ENCODE measurements at regions not wholly inside any gene's neighbourhood (a gene's known extent, or its start where the extent isn't known, plus 50 kb on each side); places are given as distances from the start of the nearest gene placed in this dataset.

DNA sequence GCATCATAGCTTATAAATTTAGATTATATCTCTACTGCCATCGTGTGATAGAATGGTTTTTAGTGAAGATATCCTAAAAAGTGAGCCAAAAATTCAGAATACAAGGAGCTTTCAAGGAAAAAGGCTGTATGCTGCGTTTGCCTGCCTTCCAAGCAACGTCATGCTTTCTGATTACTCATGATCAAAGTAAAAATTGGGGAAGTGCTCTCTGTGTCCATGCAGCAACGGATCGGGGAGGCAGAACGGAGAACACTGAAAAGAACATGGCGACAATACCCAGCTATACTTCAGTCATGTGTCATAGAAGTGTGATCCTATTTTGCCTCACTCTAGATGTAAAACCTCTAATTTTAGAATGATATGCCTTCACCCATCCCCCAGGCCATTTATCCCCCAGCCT lies 185.7 kb downstream of the SUCLG1 start:
- Histone ChIP-seq H3K4me2 (ENCODE audit: low read length) (no peak overlapping the region), H3K27me3 (ENCODE audit: control insufficient read depth, low read length) (no peaks in the 10 kb centered on the region), H3K27ac (ENCODE audit: low read depth, low read length) (no peak overlapping the region), H3F3A (ENCODE audit: control insufficient read depth, insufficient read depth) (no peaks in the 10 kb centered on the region), H3K36me3 (ENCODE audit: control insufficient read depth, low read length) (no peaks in the 10 kb centered on the region), H3K9me3 (ENCODE audit: control insufficient read depth, insufficient read depth, low read length) (no peaks in the 10 kb centered on the region), H3K9me2 (replicated peaks; ENCODE audit: control insufficient read depth, low read length) (no peaks in the 10 kb centered on the region), H3K4me3 (ENCODE audit: low read length) (no peak overlapping the region), H4K20me1 (ENCODE audit: control insufficient read depth, insufficient read depth, low read depth, low read length) (no peaks in the 10 kb centered on the region), H3K79me2 (ENCODE audit: control insufficient read depth, low read length) (no peaks in the 10 kb centered on the region), H3K4me1 (ENCODE audit: control insufficient read depth, low read length) (no peaks in the 10 kb centered on the region)
- TF ChIP-seq, protein P1, sequence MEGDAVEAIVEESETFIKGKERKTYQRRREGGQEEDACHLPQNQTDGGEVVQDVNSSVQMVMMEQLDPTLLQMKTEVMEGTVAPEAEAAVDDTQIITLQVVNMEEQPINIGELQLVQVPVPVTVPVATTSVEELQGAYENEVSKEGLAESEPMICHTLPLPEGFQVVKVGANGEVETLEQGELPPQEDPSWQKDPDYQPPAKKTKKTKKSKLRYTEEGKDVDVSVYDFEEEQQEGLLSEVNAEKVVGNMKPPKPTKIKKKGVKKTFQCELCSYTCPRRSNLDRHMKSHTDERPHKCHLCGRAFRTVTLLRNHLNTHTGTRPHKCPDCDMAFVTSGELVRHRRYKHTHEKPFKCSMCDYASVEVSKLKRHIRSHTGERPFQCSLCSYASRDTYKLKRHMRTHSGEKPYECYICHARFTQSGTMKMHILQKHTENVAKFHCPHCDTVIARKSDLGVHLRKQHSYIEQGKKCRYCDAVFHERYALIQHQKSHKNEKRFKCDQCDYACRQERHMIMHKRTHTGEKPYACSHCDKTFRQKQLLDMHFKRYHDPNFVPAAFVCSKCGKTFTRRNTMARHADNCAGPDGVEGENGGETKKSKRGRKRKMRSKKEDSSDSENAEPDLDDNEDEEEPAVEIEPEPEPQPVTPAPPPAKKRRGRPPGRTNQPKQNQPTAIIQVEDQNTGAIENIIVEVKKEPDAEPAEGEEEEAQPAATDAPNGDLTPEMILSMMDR (IDR thresholded peaks at IDR 0.05; ENCODE audit: low read depth, low read length, poor library complexity, severe bottlenecking) = no peak
- no peak for TF ChIP-seq EZH2phosphoT487 (IDR thresholded peaks at IDR 0.05; ENCODE audit: borderline replicate concordance, low read length)

DNA sequence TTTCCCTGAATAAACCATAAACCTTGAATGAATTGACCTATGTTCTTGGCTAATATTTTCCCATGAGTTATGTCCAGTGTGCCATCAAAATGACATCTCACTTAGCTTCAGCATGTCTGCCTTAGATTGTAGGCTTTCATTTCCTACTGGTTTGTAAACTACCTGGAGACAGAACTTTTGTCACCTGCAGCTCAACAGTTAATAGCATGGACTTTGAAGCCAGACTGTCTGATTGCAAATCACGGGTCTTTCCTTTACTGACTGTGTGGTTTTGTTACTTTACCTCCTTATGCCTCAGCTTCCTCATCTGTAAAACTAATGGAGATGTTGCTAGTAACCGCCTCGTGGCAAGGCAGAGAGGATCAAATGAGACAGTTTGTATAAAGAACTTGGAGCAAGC lies 187.1 kb downstream of the SUCLG1 start:
- Histone ChIP-seq H3K27ac (ENCODE audit: low read depth, low read length) (no peak overlapping the region), H3K4me1 (ENCODE audit: control insufficient read depth, low read length) (no peaks in the 10 kb centered on the region), H3K79me2 (ENCODE audit: control insufficient read depth, low read length) (no peaks in the 10 kb centered on the region), H3F3A (ENCODE audit: control insufficient read depth, insufficient read depth) (no peaks in the 10 kb centered on the region), H3K9me2 (replicated peaks; ENCODE audit: control insufficient read depth, low read length) (no peaks in the 10 kb centered on the region), H3K27me3 (ENCODE audit: control insufficient read depth, low read length) (no peaks in the 10 kb centered on the region), H3K4me2 (ENCODE audit: low read length) (no peak overlapping the region), H3K4me3 (ENCODE audit: low read length) (no peak overlapping the region), H4K20me1 (ENCODE audit: control insufficient read depth, insufficient read depth, low read depth, low read length) (no peaks in the 10 kb centered on the region), H3K9me3 (ENCODE audit: control insufficient read depth, insufficient read depth, low read length) (no peaks in the 10 kb centered on the region), H3K36me3 (ENCODE audit: control insufficient read depth, low read length) (no peaks in the 10 kb centered on the region)
- TF ChIP-seq EZH2phosphoT487 (IDR thresholded peaks at IDR 0.05; ENCODE audit: borderline replicate concordance, low read length) = no peak

DNA sequence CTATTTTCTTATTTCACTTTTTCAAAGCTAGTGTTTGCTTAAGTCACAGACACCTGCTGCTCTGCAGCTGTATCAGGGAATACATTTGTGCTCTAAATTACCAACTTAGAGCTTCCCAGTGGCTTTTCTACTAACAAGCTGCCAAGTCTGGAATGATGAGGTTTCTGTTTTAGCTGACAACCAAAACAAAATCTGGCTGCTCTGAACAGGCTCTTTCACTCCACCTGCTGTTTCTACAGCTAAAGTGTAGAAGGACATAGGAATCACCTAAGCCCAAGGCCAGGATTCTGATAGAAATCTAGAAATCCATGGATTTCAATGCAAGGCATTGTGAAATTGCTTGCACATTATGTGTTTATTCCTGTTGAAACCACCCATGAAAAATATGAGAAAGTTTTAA lies 201.2 kb downstream of the SUCLG1 start:
- Histone ChIP-seq H3K4me3 (ENCODE audit: low read length) (no peak overlapping the region), H3K36me3 (ENCODE audit: control insufficient read depth, low read length) (no peaks in the 10 kb centered on the region), H3K9me2 (replicated peaks; ENCODE audit: control insufficient read depth, low read length) (no peaks in the 10 kb centered on the region), H3K4me1 (ENCODE audit: control insufficient read depth, low read length) (no peaks in the 10 kb centered on the region), H3K79me2 (ENCODE audit: control insufficient read depth, low read length) (no peaks in the 10 kb centered on the region), H3K4me2 (ENCODE audit: low read length) (no peak overlapping the region), H3F3A (ENCODE audit: control insufficient read depth, insufficient read depth) (no peaks in the 10 kb centered on the region), H3K9me3 (ENCODE audit: control insufficient read depth, insufficient read depth, low read length) (no peaks in the 10 kb centered on the region), H3K27ac (ENCODE audit: low read depth, low read length) (no peak overlapping the region), H4K20me1 (ENCODE audit: control insufficient read depth, insufficient read depth, low read depth, low read length) (no peaks in the 10 kb centered on the region), H3K27me3 (ENCODE audit: control insufficient read depth, low read length) (no peaks in the 10 kb centered on the region)
- TF ChIP-seq, protein P1 (IDR thresholded peaks at IDR 0.05; ENCODE audit: low read depth, low read length, poor library complexity, severe bottlenecking) = no peak
- no peak for TF ChIP-seq EZH2phosphoT487 (IDR thresholded peaks at IDR 0.05; ENCODE audit: borderline replicate concordance, low read length)

DNA sequence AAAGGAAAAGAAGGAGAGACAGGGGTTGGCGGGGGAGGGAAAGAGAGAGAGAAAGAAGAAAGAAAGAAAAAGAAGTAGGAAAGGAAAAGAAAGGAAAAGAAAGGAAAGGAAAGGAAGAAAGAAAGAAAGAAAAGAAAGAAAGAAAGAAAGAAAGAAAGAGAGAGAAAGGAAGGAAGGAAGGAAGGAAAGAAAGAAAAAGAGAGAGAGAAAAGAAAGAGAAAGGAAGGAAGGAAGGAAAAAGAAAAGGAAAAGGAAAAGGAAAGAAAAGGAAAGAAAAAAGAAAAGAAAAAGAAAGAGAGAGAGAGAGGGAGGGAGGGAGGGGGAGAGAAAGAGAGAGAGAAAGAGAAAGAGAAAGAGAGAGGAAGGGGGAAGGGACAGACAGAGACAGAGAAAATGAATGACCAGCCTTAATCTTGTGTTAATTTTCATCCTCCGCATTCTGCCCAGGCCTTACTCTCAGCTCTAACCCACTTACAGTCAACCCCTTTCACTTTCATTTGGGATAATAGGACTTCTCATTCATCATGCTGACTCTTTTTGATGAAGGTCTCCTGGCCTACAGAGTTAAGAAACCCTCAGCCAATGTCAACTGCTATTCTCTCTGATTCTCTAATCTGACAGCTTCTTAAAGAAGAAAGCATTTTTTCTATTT lies 207.3 kb downstream of the SUCLG1 start:
- H3K4me1 ChIP-seq (ENCODE audit: control insufficient read depth, low read length) = no peaks in the 10 kb centered on the region
- TF ChIP-seq, protein P1 (IDR thresholded peaks at IDR 0.05; ENCODE audit: low read depth, low read length, poor library complexity, severe bottlenecking) = no peak
- no peak for TF ChIP-seq EZH2phosphoT487 (IDR thresholded peaks at IDR 0.05; ENCODE audit: borderline replicate concordance, low read length)
- no peaks in the 10 kb centered on the region for H3K27me3 ChIP-seq (ENCODE audit: control insufficient read depth, low read length)
- H3K9me2 ChIP-seq (replicated peaks; ENCODE audit: control insufficient read depth, low read length) = no peaks in the 10 kb centered on the region
- H3K4me2 ChIP-seq (ENCODE audit: low read length) = no peak overlapping the region
- no peaks in the 10 kb centered on the region for H3K79me2 ChIP-seq (ENCODE audit: control insufficient read depth, low read length)
- H3K27ac ChIP-seq (ENCODE audit: low read depth, low read length) = no peak overlapping the region
- H3K36me3 ChIP-seq (ENCODE audit: control insufficient read depth, low read length) = no peaks in the 10 kb centered on the region
- H3K9me3 ChIP-seq (ENCODE audit: control insufficient read depth, insufficient read depth, low read length) = no peaks in the 10 kb centered on the region
- H4K20me1 ChIP-seq (ENCODE audit: control insufficient read depth, insufficient read depth, low read depth, low read length) = no peaks in the 10 kb centered on the region
- no peaks in the 10 kb centered on the region for H3F3A ChIP-seq (ENCODE audit: control insufficient read depth, insufficient read depth)
- H3K4me3 ChIP-seq (ENCODE audit: low read length) = no peak overlapping the region

All from DOHH2 (cell line).